Thoracic aorta (tissue), 2 donors: ENCODE measurements at regions not wholly inside any gene's neighbourhood (a gene's known extent, or its start where the extent isn't known, plus 50 kb on each side); places are given as distances from the start of the nearest gene placed in this dataset.

Source experiments
- ATAC-seq: fragments of 150-250 bp; one replicate; pipeline ENCODE4 v1.8.0; 2017; ENCODE audit warnings: low read depth; ENCODE audit not compliant: insufficient number of reproducible peaks, low FRiP score
- DNase-seq: peaks from one replicate; pipeline ENCODE4 v3.0.0-alpha.2; 2020; ENCODE audit warnings: low spot score
- H3K27ac ChIP-seq, 2 donors: fragments of 200-600 bp; sonication (generic); 1 replicate in 1 of 2; 2 replicates in 1 of 2; pipeline ENCODE4 v1.5.1; 2016; ENCODE audit warnings: mild to moderate bottlenecking in 2 of 2, moderate library complexity in 2 of 2
- H3K27me3 ChIP-seq: fragments of 200-600 bp; sonication (generic); replicated peaks from 2 replicates; pipeline ENCODE4 v1.6.0; 2016; ENCODE audit warnings: mild to moderate bottlenecking; ENCODE audit not compliant: insufficient read depth
- H3K36me3 ChIP-seq: fragments of 200-600 bp; sonication (generic); one replicate; pipeline ENCODE4 v1.5.1; 2016
- H3K4me1 ChIP-seq, 2 donors: fragments of 200-600 bp; sonication (generic); 1 replicate in 1 of 2; 2 replicates in 1 of 2; pipeline versions ENCODE4 v1.5.1 to v1.6.0; 2016; ENCODE audit warnings: low read depth in 2 of 2, mild to moderate bottlenecking in 1 of 2; ENCODE audit not compliant: control insufficient read depth in 1 of 2
- H3K4me3 ChIP-seq: fragments of 200-600 bp; sonication (generic); 2 replicates; pipeline ENCODE4 v1.5.1; 2016; ENCODE audit warnings: mild to moderate bottlenecking
- H3K9me3 ChIP-seq: fragments of 200-600 bp; sonication (generic); 2 replicates; pipeline ENCODE4 v1.5.1; 2016
- CTCF ChIP-seq: fragments of 200-600 bp; sonication (generic); IDR thresholded peaks from one replicate; pipeline ENCODE4 v1.5.1; 2019; ENCODE audit warnings: antibody characterized with exemption

- no peak for ATAC-seq
- DNase-seq, result no peak
- H3K27me3 ChIP-seq, result no peaks in the 10 kb centered on the region
Measured at GRCh38 chr10:8584666-8585065, 530.2 kb downstream of the GATA3 start.

GRCh38 chr10:8586504-8586903 lies 532.0 kb downstream of the GATA3 start:
- H3K9me3 ChIP-seq, result no peaks in the 10 kb centered on the region
- H3K36me3 ChIP-seq, result no peaks in the 10 kb centered on the region
- no peak for TF ChIP-seq CTCF
- H3K4me3 ChIP-seq, result no peak overlapping the region
- no peak overlapping the region for H3K27ac ChIP-seq
- ATAC-seq (no peak), DNase-seq (no peak)
- H3K27me3 ChIP-seq, result no peaks in the 10 kb centered on the region
- no peaks in the 10 kb centered on the region for H3K4me1 ChIP-seq

More at GRCh38 chr10:8584666-8585065, 530.2 kb downstream of the GATA3 start:
- H3K4me3 ChIP-seq, result no peak overlapping the region
- H3K27ac ChIP-seq, result no peak overlapping the region
- no peaks in the 10 kb centered on the region for H3K9me3 ChIP-seq
- TF ChIP-seq CTCF, result no peak
- H3K36me3 ChIP-seq, result no peaks in the 10 kb centered on the region
- H3K4me1 ChIP-seq, result no peaks in the 10 kb centered on the region

DNA sequence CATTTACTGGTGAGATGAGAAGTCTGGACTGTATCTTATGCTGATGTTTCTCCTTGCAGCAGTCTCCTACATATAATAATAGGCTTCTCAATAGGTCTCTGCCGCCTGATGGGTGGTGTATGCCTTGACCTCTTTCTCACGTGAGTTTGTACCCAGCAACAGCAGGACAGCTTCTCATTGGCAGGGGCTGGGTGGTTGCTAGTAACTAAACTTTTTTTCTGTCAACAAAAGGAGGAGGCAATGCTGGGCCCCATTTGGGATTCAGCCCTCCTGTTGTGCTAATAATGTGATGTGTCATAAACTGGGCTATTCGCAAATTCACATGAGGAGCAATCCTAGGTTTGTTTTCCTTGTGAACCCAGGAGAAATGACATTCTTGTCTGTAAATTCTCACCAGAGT lies 533.6 kb downstream of the GATA3 start:
- DNase-seq, result no peak
- Histone ChIP-seq H3K4me1 (no peaks in the 10 kb centered on the region), H3K36me3 (no peaks in the 10 kb centered on the region), H3K4me3 (no peak overlapping the region), H3K27me3 (no peaks in the 10 kb centered on the region), H3K27ac (no peak overlapping the region), H3K9me3 (no peaks in the 10 kb centered on the region)
- no peak for TF ChIP-seq CTCF
- no peak for ATAC-seq

GRCh38 chr10:8590518-8590917 lies 536.0 kb downstream of the GATA3 start:
- H3K9me3 ChIP-seq, result no peaks in the 10 kb centered on the region
- no peaks in the 10 kb centered on the region for H3K4me1 ChIP-seq
- ATAC-seq, result no peak
- no peak overlapping the region for H3K27ac ChIP-seq
- no peak overlapping the region for H3K4me3 ChIP-seq
- H3K27me3 ChIP-seq, result no peaks in the 10 kb centered on the region
- no peak for TF ChIP-seq CTCF
- no peak for DNase-seq
- H3K36me3 ChIP-seq, result no peaks in the 10 kb centered on the region

GRCh38 chr10:8591640-8592039 lies 537.2 kb downstream of the GATA3 start:
- DNase-seq (no peak), ATAC-seq (no peak)
- no peaks in the 10 kb centered on the region for H3K36me3 ChIP-seq
- TF ChIP-seq CTCF, result no peak
- no peaks in the 10 kb centered on the region for H3K27me3 ChIP-seq
- no peak overlapping the region for H3K27ac ChIP-seq
- no peaks in the 10 kb centered on the region for H3K4me1 ChIP-seq
- H3K9me3 ChIP-seq, result no peaks in the 10 kb centered on the region
- no peak overlapping the region for H3K4me3 ChIP-seq
